CD14-positive monocyte (primary cell): ENCODE measurements at regions not wholly inside any gene's neighbourhood (a gene's known extent, or its start where the extent isn't known, plus 50 kb on each side); places are given as distances from the start of the nearest gene placed in this dataset.

Source experiments
- DNase-seq, 3 donors: peaks; one replicate each; pipeline ENCODE4 v3.0.0-alpha.2; 2011 to 2022
- H2AFZ ChIP-seq: 2 replicates; pipeline ENCODE4 v1.6.0; 2012; ENCODE audit warnings: mild to moderate bottlenecking, low read depth, low read length, inconsistent platforms; ENCODE audit not compliant: insufficient read depth, poor library complexity, severe bottlenecking
- H3K27ac ChIP-seq, 2 donors: 1 replicate in 1 of 2; 2 replicates in 1 of 2; pipeline ENCODE4 v1.5.1; 2012 to 2013; ENCODE audit warnings: low read length in 2 of 2, control low read depth in 1 of 2, inconsistent platforms in 1 of 2, low read depth in 1 of 2, mild to moderate bottlenecking in 1 of 2
- H3K27me3 ChIP-seq, 2 donors: one replicate each; pipeline versions ENCODE4 v1.6.0 to v1.6.1; 2011 to 2013; ENCODE audit warnings: low read length in 2 of 2; ENCODE audit not compliant: control insufficient read depth in 2 of 2, insufficient read depth in 2 of 2
- H3K36me3 ChIP-seq, 2 donors: replicated peaks in 1 of 2; 1 replicate in 1 of 2; 2 replicates in 1 of 2; pipeline versions ENCODE4 v1.5.1 to v1.6.1; 2012 to 2013; ENCODE audit warnings: low read length in 2 of 2, control low read depth in 1 of 2, inconsistent platforms in 1 of 2, mild to moderate bottlenecking in 1 of 2; ENCODE audit not compliant: insufficient read depth in 2 of 2, control insufficient read depth in 1 of 2
- H3K4me1 ChIP-seq, 2 donors: 1 replicate in 1 of 2; 2 replicates in 1 of 2; pipeline versions ENCODE4 v1.5.1 to v1.6.1; 2012 to 2013; ENCODE audit warnings: low read length in 2 of 2, control low read depth in 1 of 2, inconsistent platforms in 1 of 2, mild to moderate bottlenecking in 1 of 2, moderate library complexity in 1 of 2; ENCODE audit not compliant: insufficient read depth in 2 of 2, control insufficient read depth in 1 of 2
- H3K4me2 ChIP-seq: replicated peaks from 2 replicates; pipeline ENCODE3; 2012; ENCODE audit warnings: low read length, moderate library complexity, mild to moderate bottlenecking; ENCODE audit not compliant: poor library complexity, severe bottlenecking; ENCODE audit errors: extremely low read depth
- H3K4me3 ChIP-seq, 3 experiments: fragments of 200-600 bp in 1 of 3; sonication (generic) in 1 of 3; replicated peaks in 1 of 3; 1 replicate in 2 of 3; 2 replicates in 1 of 3; pipeline ENCODE4 v1.5.1; 2011 to 2013; ENCODE audit warnings: low read length in 3 of 3, mild to moderate bottlenecking in 3 of 3, control low read depth in 2 of 3, low read depth in 2 of 3, inconsistent platforms in 1 of 3, moderate library complexity in 1 of 3
- H3K79me2 ChIP-seq: 2 replicates; pipeline ENCODE4 v1.6.0; 2012; ENCODE audit warnings: mild to moderate bottlenecking, control low read depth, inconsistent platforms, low read length, moderate library complexity; ENCODE audit not compliant: insufficient read depth
- H3K9ac ChIP-seq: 2 replicates; pipeline ENCODE4 v1.6.0; 2017; ENCODE audit warnings: low read length, mild to moderate bottlenecking; ENCODE audit not compliant: insufficient read depth, poor library complexity, severe bottlenecking
- H3K9me3 ChIP-seq, 2 donors: replicated peaks in 1 of 2; 1 replicate in 1 of 2; 2 replicates in 1 of 2; pipeline versions ENCODE4 v1.5.1 to v1.6.1; 2012 to 2013; ENCODE audit warnings: low read length in 2 of 2, control low read depth in 1 of 2; ENCODE audit not compliant: control insufficient read depth in 1 of 2, insufficient read depth in 1 of 2
- H4K20me1 ChIP-seq: 2 replicates; pipeline ENCODE4 v1.6.0; 2012; ENCODE audit warnings: mild to moderate bottlenecking, low read length, control low read depth, moderate library complexity; ENCODE audit not compliant: insufficient read depth
- H3K27ac Mint-ChIP-seq, 7 donors: one replicate each; pipeline ENCODE4 v1.8.0; 2020; ENCODE audit warnings: mild to moderate bottlenecking in 7 of 7, mixed read lengths in 7 of 7, moderate library complexity in 6 of 7, inconsistent platforms in 2 of 7
- H3K27me3 Mint-ChIP-seq, 3 donors: one replicate each; pipeline ENCODE4 v1.8.0; 2021 to 2022; ENCODE audit warnings: low read depth in 3 of 3, mild to moderate bottlenecking in 3 of 3, mixed read lengths in 3 of 3, moderate library complexity in 3 of 3, inconsistent platforms in 1 of 3
- H3K36me3 Mint-ChIP-seq, 2 donors: one replicate each; pipeline ENCODE4 v1.8.0; 2020; ENCODE audit warnings: mixed read lengths in 2 of 2, inconsistent platforms in 1 of 2, mild to moderate bottlenecking in 1 of 2
- H3K4me1 Mint-ChIP-seq: one replicate; pipeline ENCODE4 v1.8.0; 2020; ENCODE audit warnings: mild to moderate bottlenecking, mixed read lengths
- H3K4me3 Mint-ChIP-seq, 2 donors: one replicate each; pipeline ENCODE4 v1.8.0; 2020; ENCODE audit warnings: mild to moderate bottlenecking in 2 of 2, mixed read lengths in 2 of 2, moderate library complexity in 1 of 2
- H3K9me3 Mint-ChIP-seq, 7 donors: one replicate each; pipeline ENCODE4 v1.8.0; 2020 to 2022; ENCODE audit warnings: mixed read lengths in 7 of 7, mild to moderate bottlenecking in 6 of 7, moderate library complexity in 6 of 7, inconsistent platforms in 2 of 7
- CTCF ChIP-seq: fragments of 200-600 bp; IDR thresholded peaks from one replicate; pipeline ENCODE4 v1.8.0; 2022; ENCODE audit warnings: antibody characterized with exemption, mild to moderate bottlenecking
- WGBS: methylation state at CpG from one replicate; pipeline ENCODE4 v1.1.5; 2013; ENCODE audit warnings: missing lambda C conversion rate; ENCODE audit not compliant: insufficient coverage; 5-methylcytosine and 5-hydroxymethylcytosine counted together
- intact Hi-C, 2 donors: fragments of 100-400 bp; cut with micrococcal nuclease; formaldehyde crosslinking; loops; one replicate each; pipeline versions ENCODE4 v1.15.0 to v1.15.1; 2023

GRCh38 chr14:34137001-34137745 lies 186.3 kb upstream of the EGLN3 start:
- peaks cover 8% of the 10 kb centered on the region in 2 donors for H3K27me3 ChIP-seq
- 71% methylated on average over 1 of the region's 3 CpGs for WGBS
- intact Hi-C loops: no loop called here
- H3K4me3 ChIP-seq: no peak overlapping the region
- peaks cover under 1 to 14% (median 5%) of the 10 kb centered on the region in 7 donors for H3K9me3 Mint-ChIP-seq
- H3K79me2 ChIP-seq: no peaks in the 10 kb centered on the region
- H3K27ac Mint-ChIP-seq: no peak overlapping the region
- no peak overlapping the region for H3K9ac ChIP-seq
- H3K27ac ChIP-seq: no peak overlapping the region
- TF ChIP-seq CTCF: no peak
- no peak overlapping the region for H3K4me3 Mint-ChIP-seq
- DNase-seq: no peak
- no peaks in the 10 kb centered on the region for H3K9me3 ChIP-seq
- no peak overlapping the region for H3K4me2 ChIP-seq
- no peaks in the 10 kb centered on the region for H3K36me3 ChIP-seq
- no peaks in the 10 kb centered on the region for H3K4me1 ChIP-seq
- no peaks in the 10 kb centered on the region for H3K36me3 Mint-ChIP-seq
- no peak overlapping the region for H2AFZ ChIP-seq
- no peaks in the 10 kb centered on the region for H4K20me1 ChIP-seq
- H3K4me1 Mint-ChIP-seq: peaks cover 3% of the 10 kb centered on the region
- peaks cover 10 to 32% (median 11%) of the 10 kb centered on the region in 3 donors for H3K27me3 Mint-ChIP-seq

- Histone ChIP-seq H3K4me2 (no peak overlapping the region), H3K4me1 (no peaks in the 10 kb centered on the region), H2AFZ (no peak overlapping the region), H3K79me2 (no peaks in the 10 kb centered on the region), H3K36me3 (no peaks in the 10 kb centered on the region), H3K9me3 (no peaks in the 10 kb centered on the region), H4K20me1 (no peaks in the 10 kb centered on the region), H3K27me3 (peaks cover 8% of the 10 kb centered on the region in 2 donors), H3K27ac (no peak overlapping the region), H3K9ac (no peak overlapping the region), H3K4me3 (no peak overlapping the region)
- TF ChIP-seq CTCF: no peak
- no peaks in the 10 kb centered on the region for H3K36me3 Mint-ChIP-seq
- WGBS: 60% methylated on average over 2 of the region's 7 CpGs
- intact Hi-C loops: no loop called here
- H3K4me3 Mint-ChIP-seq: no peak overlapping the region
- no peak for DNase-seq
- no peak overlapping the region for H3K27ac Mint-ChIP-seq
- H3K27me3 Mint-ChIP-seq: peaks cover 5 to 36% (median 10%) of the 10 kb centered on the region in 3 donors
- H3K9me3 Mint-ChIP-seq: peaks cover 0 to 5% (median 1%) of the 10 kb centered on the region in 7 donors
- peaks cover 3% of the 10 kb centered on the region for H3K4me1 Mint-ChIP-seq
These were observed 184.6 kb upstream of the EGLN3 start for GRCh38 chr14:34135492-34135891.
